ENCODE measurements at regions not wholly inside any gene's neighbourhood (a gene's known extent, or its start where the extent isn't known, plus 50 kb on each side); places are given as distances from the start of the nearest gene placed in this dataset.

DNA sequence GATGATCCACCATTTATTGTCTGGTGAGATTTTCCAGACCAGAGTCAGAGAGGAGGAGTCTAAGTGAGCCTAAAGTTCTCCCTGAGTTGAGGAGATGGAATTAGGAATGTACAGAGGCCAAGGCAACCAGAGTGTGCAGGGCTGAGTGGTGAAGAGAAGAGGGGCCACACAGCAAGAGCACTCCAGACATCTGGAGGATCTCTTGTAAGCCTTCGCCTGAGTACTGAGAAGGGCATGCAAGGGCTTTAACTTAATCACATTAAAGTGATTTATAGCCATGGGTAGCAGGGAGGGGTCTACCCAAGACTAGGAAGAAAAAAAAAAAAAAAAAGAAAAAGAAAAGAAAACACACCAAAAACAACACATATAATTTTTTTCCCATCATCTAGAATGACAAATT is 1190.4 kb downstream of the GATA3 start:
- intact Hi-C loops (cut with DNase I): no loop called here
- no peak for DNase-seq (ENCODE audit: extremely low spot score in 2 of 2)
- Histone ChIP-seq H3K9me3 (no peaks in the 10 kb centered on the region), H3K27me3 (no peaks in the 10 kb centered on the region), H3K27ac (no peak overlapping the region), H3K36me3 (no peaks in the 10 kb centered on the region), H3K4me3 (no peak overlapping the region), H3K4me1 (no peaks in the 10 kb centered on the region)
- TF ChIP-seq, protein P1, sequence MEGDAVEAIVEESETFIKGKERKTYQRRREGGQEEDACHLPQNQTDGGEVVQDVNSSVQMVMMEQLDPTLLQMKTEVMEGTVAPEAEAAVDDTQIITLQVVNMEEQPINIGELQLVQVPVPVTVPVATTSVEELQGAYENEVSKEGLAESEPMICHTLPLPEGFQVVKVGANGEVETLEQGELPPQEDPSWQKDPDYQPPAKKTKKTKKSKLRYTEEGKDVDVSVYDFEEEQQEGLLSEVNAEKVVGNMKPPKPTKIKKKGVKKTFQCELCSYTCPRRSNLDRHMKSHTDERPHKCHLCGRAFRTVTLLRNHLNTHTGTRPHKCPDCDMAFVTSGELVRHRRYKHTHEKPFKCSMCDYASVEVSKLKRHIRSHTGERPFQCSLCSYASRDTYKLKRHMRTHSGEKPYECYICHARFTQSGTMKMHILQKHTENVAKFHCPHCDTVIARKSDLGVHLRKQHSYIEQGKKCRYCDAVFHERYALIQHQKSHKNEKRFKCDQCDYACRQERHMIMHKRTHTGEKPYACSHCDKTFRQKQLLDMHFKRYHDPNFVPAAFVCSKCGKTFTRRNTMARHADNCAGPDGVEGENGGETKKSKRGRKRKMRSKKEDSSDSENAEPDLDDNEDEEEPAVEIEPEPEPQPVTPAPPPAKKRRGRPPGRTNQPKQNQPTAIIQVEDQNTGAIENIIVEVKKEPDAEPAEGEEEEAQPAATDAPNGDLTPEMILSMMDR (IDR thresholded peaks at IDR 0.05): no peak
- TF ChIP-seq POLR2AphosphoS5 (IDR thresholded peaks at IDR 0.05; ENCODE audit: insufficient read depth in 1 of 2, low read depth in 1 of 2) (no peak), POLR2A (IDR thresholded peaks at IDR 0.05) (no peak)

DNA sequence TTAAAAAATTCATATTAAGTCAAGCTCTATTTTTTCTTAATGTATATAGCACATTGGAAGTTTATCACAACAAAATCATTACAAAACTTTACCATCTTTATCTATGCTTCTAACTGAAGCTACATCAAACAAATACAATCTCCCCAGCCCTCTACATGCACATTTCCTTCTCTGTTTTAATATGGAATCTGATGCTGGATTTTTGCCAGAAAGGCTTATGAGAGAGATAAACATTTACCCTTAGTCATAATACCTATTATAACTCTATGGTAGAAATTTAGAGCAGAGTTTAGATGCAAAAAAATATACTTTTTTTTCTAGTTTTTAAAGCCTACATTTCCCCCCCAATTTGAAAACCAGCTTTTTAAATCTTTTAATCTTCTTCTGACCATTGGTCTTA is 1198.6 kb downstream of the GATA3 start:
- Histone ChIP-seq H3K27ac (no peak overlapping the region), H3K9me3 (no peaks in the 10 kb centered on the region), H3K27me3 (no peaks in the 10 kb centered on the region), H3K36me3 (no peaks in the 10 kb centered on the region), H3K4me3 (no peak overlapping the region), H3K4me1 (no peaks in the 10 kb centered on the region)
- intact Hi-C loops (cut with DNase I): no loop called here
- no peak for TF ChIP-seq POLR2AphosphoS5 (IDR thresholded peaks at IDR 0.05; ENCODE audit: insufficient read depth in 1 of 2, low read depth in 1 of 2)
- no peak for TF ChIP-seq POLR2A (IDR thresholded peaks at IDR 0.05)
- TF ChIP-seq, protein P1 (IDR thresholded peaks at IDR 0.05): no peak
- DNase-seq (ENCODE audit: extremely low spot score in 2 of 2): no peak

DNA sequence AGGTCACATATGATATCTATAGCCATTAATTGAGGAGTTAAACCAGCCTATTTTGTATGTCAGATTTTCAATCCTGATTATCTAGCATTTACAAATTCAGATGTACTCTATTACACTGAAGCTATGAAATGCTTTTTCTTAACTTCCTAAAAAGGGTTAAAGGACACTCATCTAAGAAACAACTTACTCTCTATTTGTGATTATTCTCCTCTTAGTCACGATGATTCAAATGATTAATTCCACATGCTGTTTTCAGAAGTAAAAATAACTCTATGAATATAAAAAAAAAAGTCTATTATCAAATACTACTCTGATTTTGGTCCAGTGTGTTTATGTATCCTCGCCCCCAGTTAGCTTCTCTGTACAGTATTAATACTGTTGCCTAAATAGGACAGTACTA is 1199.9 kb downstream of the GATA3 start:
- Histone ChIP-seq H3K4me1 (no peaks in the 10 kb centered on the region), H3K27me3 (no peaks in the 10 kb centered on the region), H3K36me3 (no peaks in the 10 kb centered on the region), H3K27ac (no peak overlapping the region), H3K4me3 (no peak overlapping the region), H3K9me3 (no peaks in the 10 kb centered on the region)
- intact Hi-C loops (cut with DNase I): no loop called here
- TF ChIP-seq POLR2A (IDR thresholded peaks at IDR 0.05) (no peak), POLR2AphosphoS5 (IDR thresholded peaks at IDR 0.05; ENCODE audit: insufficient read depth in 1 of 2, low read depth in 1 of 2) (no peak)
- TF ChIP-seq, protein P1 (IDR thresholded peaks at IDR 0.05): no peak
- no peak for DNase-seq (ENCODE audit: extremely low spot score in 2 of 2)

DNA sequence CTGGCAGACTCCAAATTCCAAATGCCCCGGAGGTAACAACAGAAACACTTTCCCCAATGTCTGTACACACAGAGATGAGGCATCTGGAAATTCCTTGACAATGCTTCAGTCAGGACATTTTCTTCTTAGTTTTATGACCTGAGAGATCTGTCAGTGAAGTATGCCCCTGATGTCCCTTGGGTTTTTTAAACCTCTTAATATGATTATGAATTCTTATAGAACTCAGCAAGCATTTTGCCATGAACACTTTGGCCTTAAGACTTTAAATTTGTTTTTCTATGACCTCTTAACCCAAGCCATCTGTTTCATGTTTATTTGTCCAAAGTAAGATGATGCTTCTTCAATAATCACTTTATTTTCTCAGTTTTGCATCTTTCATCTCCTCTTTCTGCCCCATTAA is 1206.2 kb downstream of the GATA3 start:
- H3K9me3 ChIP-seq: no peaks in the 10 kb centered on the region
- intact Hi-C loops (cut with DNase I): no loop called here
- no peak for DNase-seq (ENCODE audit: extremely low spot score in 2 of 2)
- no peaks in the 10 kb centered on the region for H3K4me1 ChIP-seq
- no peaks in the 10 kb centered on the region for H3K27me3 ChIP-seq
- H3K36me3 ChIP-seq: no peaks in the 10 kb centered on the region
- TF ChIP-seq POLR2A (IDR thresholded peaks at IDR 0.05) (no peak), POLR2AphosphoS5 (IDR thresholded peaks at IDR 0.05; ENCODE audit: insufficient read depth in 1 of 2, low read depth in 1 of 2) (no peak)
- TF ChIP-seq, protein P1 (IDR thresholded peaks at IDR 0.05): no peak
- H3K27ac ChIP-seq: no peak overlapping the region
- H3K4me3 ChIP-seq: no peak overlapping the region

DNA sequence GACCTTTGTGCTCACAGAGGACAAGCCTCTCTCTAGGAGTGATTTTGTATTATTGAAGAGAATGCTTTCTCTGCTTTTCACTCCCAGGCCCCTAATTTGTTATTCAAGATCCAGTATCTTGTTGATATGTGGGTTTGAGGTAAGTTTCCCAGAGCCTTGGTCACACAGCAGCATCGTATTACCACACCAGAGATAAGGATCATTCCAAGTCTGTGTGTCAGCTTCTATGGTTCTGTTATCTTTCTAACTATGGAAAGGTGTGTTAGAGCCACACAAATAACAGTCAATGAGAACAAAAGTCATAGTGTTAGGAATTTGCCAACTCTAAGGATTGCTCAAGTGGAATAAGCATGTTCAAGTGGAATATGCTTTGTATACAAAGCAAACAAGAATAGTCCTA is 1208.3 kb downstream of the GATA3 start:
- Histone ChIP-seq H3K4me1 (no peaks in the 10 kb centered on the region), H3K4me3 (no peak overlapping the region), H3K27ac (no peak overlapping the region), H3K9me3 (no peaks in the 10 kb centered on the region), H3K27me3 (no peaks in the 10 kb centered on the region), H3K36me3 (no peaks in the 10 kb centered on the region)
- intact Hi-C loops (cut with DNase I): no loop called here
- no peak for DNase-seq (ENCODE audit: extremely low spot score in 2 of 2)
- TF ChIP-seq POLR2AphosphoS5 (IDR thresholded peaks at IDR 0.05; ENCODE audit: insufficient read depth in 1 of 2, low read depth in 1 of 2) (no peak), POLR2A (IDR thresholded peaks at IDR 0.05) (no peak)
- TF ChIP-seq, protein P1 (IDR thresholded peaks at IDR 0.05): no peak
